B cell (primary cell): ENCODE measurements at regions not wholly inside any gene's neighbourhood (a gene's known extent, or its start where the extent isn't known, plus 50 kb on each side); places are given as distances from the start of the nearest gene placed in this dataset.

Source experiments
- CTCF ChIP-seq: fragments of 200-600 bp; IDR thresholded peaks from one replicate; pipeline ENCODE4 v1.8.0; 2022; ENCODE audit warnings: antibody characterized with exemption, mild to moderate bottlenecking
- EZH2 ChIP-seq: IDR thresholded peaks from 2 replicates; pipeline ENCODE4 v1.6.1; 2012; ENCODE audit warnings: borderline replicate concordance, low read depth, mild to moderate bottlenecking, moderate library complexity, low read length; ENCODE audit not compliant: insufficient read depth, poor library complexity, severe bottlenecking

GRCh38 chr3:159178209-159178897 lies 376.5 kb downstream of the MFSD1 start:
- TF ChIP-seq CTCF (no peak), EZH2 (no peak)
